Fibroblast of mammary gland (primary cell): ENCODE measurements at regions not wholly inside any gene's neighbourhood (a gene's known extent, or its start where the extent isn't known, plus 50 kb on each side); places are given as distances from the start of the nearest gene placed in this dataset.

Experiments used
- DNase-seq: peaks from one replicate; pipeline ENCODE4 v3.0.0-alpha.2; 2010; ENCODE audit warnings: low read depth
- H3K4me3 ChIP-seq: 2 replicates; pipeline ENCODE4 v1.5.1; 2011; ENCODE audit warnings: low read depth, mild to moderate bottlenecking, low read length, moderate library complexity; ENCODE audit not compliant: control insufficient read depth
- CTCF ChIP-seq: conservative IDR thresholded peaks from 2 replicates; pipeline ENCODE4 v1.5.1; 2011; ENCODE audit warnings: low read depth, low read length, inconsistent platforms; ENCODE audit not compliant: control insufficient read depth, insufficient read depth

DNA sequence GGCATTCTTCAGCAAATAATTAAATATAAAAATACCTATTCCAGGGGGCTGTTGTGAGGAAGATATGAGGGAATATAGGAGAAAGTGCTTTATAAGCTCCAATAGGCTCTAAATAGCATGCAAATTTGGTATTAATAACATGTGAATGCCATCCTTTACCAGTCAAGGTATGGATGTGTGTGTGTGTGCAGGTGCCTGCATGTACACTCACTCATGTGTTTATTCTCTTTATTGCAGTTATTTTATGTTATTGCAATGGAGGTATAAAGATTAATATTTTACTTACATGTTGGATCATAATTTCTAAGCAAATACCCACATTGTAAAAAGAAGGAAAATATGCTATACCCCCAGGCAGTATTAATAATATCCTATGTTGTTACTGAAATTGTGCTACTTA, 1093.0 kb upstream of the GYPC start:
- no peak for DNase-seq
- no peak for TF ChIP-seq CTCF

DNA sequence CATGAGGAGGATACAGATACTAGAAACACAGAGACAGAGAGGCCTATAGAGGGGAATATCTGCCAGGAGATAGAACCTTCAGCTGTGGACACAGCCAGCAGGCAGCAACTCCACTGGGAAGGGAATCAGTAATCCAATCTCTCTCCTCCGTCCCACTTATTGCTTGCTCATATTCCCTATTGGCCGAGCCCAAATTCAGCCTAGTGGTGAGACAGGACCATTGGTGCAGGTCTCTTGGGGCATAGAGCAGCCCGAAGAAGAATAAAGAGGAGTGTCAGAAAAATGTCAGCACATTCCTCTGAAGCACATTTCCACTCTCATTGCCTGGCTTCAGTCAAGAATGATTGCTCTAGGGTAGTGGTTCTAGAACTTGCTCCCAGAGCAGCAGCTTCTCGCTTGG, 1091.5 kb upstream of the GYPC start:
- TF ChIP-seq CTCF = no peak
- DNase-seq = no peak
- H3K4me3 ChIP-seq = no peak overlapping the region

More for the DNA sequence above, 1093.0 kb upstream of the GYPC start:
- H3K4me3 ChIP-seq = no peak overlapping the region

DNA sequence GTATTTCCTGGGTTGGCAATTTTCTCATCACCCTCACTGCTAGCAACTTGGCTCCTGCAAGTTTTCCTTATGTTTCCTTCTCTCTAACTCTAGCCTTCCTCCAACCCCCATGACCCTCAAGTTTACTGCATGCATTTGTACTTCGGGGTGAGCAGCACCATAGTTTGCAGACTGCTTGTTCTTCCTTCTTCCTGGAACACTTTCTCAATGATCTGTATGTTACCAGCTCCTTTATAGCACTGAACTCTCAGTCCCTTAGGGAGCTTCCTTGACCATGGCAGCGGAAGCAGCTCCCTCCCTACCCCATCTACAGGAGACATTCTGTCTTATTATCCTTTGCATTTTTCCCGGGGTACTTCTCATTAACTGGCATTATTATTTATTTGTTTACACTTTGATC, 1089.5 kb upstream of the GYPC start:
- no peak overlapping the region for H3K4me3 ChIP-seq
- TF ChIP-seq CTCF = no peak
- no peak for DNase-seq

- no peak for TF ChIP-seq CTCF
- no peak overlapping the region for H3K4me3 ChIP-seq
- no peak for DNase-seq
Measured at GRCh38 chr2:125567100-125567499, 1088.9 kb upstream of the GYPC start.

- no peak overlapping the region for H3K4me3 ChIP-seq
- no peak for DNase-seq
- no peak for TF ChIP-seq CTCF
Measured at GRCh38 chr2:125572660-125573059, 1083.3 kb upstream of the GYPC start.

DNA sequence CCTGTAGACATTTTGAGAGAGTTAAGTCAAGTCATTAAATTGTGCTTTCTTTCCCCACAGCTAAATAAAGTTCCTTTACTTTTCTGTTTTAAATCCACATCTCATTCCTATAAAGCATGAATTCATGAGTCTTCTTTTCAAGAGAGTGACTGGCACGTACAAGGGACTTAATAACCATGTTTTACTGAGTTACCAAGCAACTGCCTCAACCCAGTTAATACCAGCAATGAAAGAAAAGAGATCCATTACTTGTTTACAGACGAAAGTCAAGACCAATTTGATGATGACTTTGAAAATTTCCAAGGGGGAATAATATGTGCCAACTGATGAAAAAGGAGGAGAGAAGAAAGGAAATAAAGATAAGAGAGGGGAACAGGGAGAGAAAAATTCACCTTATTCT, 1082.5 kb upstream of the GYPC start:
- DNase-seq = no peak
- no peak overlapping the region for H3K4me3 ChIP-seq
- TF ChIP-seq CTCF = no peak

DNA sequence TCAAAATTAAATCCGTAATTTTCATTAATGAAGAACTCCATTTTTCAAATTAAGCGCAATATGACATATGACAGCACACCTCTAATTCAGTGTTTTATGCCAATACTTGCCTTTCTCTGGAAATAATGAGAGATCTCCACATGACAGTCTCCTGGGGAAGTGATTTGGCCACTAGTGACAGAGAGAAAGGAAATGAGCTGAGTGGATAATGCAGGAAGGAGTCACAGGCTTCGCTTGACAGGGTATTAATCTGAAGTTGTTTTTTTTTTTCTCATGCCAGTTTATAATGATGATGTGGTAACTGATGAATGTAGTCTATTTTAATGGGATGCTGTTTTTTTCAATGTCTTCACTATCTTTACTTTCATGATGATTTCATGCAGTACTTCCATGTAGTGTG, 1079.4 kb upstream of the GYPC start:
- H3K4me3 ChIP-seq = no peak overlapping the region
- no peak for TF ChIP-seq CTCF
- no peak for DNase-seq
